ENCODE measurements at regions not wholly inside any gene's neighbourhood (a gene's known extent, or its start where the extent isn't known, plus 50 kb on each side); places are given as distances from the start of the nearest gene placed in this dataset.

- no peak for TF ChIP-seq CTCF (IDR thresholded peaks at IDR 0.05)
- no peak for TF ChIP-seq POLR2A (IDR thresholded peaks at IDR 0.05)
Measured at GRCh38 chr3:75342425-75342824, 321.7 kb upstream of the FRG2C start.
